ENCODE measurements at regions not wholly inside any gene's neighbourhood (a gene's known extent, or its start where the extent isn't known, plus 50 kb on each side); places are given as distances from the start of the nearest gene placed in this dataset.

DNA sequence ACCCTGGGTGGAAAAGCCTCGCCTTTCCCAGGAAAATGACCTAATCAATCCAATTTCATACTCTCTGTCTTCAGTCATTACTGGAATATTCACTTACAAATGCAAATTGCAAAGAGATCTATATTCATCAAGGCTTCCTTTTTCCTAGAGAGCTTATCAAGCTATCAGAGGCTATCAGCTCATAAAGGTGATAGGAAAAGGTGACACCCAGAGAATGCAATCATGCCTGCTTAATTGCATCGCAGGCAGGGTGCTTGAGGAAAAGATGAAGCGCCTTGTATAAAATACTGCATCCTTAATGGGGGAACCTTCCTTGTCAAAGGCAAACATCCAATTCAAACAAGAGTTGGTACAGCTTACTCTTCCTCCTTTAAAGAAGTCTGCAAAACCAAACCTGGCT is 59.7 kb downstream of the SHANK2 start:
- intact Hi-C loops (cut with DNase I) = no loop called here
- DNase-seq (ENCODE audit: extremely low spot score) = no peak
- WGBS = 85% methylated on average over 3 of the region's 3 CpGs
- H3K4me3 ChIP-seq = no peak overlapping the region
- no peaks in the 10 kb centered on the region for H3K27me3 ChIP-seq
- no peak for TF ChIP-seq POLR2AphosphoS5 (IDR thresholded peaks at IDR 0.05)
- no peak for TF ChIP-seq POLR2A (IDR thresholded peaks at IDR 0.05; ENCODE audit: low read depth)
- no peak for TF ChIP-seq EP300 (IDR thresholded peaks at IDR 0.05)
- TF ChIP-seq, protein P1, sequence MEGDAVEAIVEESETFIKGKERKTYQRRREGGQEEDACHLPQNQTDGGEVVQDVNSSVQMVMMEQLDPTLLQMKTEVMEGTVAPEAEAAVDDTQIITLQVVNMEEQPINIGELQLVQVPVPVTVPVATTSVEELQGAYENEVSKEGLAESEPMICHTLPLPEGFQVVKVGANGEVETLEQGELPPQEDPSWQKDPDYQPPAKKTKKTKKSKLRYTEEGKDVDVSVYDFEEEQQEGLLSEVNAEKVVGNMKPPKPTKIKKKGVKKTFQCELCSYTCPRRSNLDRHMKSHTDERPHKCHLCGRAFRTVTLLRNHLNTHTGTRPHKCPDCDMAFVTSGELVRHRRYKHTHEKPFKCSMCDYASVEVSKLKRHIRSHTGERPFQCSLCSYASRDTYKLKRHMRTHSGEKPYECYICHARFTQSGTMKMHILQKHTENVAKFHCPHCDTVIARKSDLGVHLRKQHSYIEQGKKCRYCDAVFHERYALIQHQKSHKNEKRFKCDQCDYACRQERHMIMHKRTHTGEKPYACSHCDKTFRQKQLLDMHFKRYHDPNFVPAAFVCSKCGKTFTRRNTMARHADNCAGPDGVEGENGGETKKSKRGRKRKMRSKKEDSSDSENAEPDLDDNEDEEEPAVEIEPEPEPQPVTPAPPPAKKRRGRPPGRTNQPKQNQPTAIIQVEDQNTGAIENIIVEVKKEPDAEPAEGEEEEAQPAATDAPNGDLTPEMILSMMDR (IDR thresholded peaks at IDR 0.05) = no peak
- H3K9me3 ChIP-seq = no peaks in the 10 kb centered on the region
- no peaks in the 10 kb centered on the region for H3K36me3 ChIP-seq
- no peak overlapping the region for H3K27ac ChIP-seq (replicated peaks in 1 of 4)
- no peaks in the 10 kb centered on the region for H3K4me1 ChIP-seq

DNA sequence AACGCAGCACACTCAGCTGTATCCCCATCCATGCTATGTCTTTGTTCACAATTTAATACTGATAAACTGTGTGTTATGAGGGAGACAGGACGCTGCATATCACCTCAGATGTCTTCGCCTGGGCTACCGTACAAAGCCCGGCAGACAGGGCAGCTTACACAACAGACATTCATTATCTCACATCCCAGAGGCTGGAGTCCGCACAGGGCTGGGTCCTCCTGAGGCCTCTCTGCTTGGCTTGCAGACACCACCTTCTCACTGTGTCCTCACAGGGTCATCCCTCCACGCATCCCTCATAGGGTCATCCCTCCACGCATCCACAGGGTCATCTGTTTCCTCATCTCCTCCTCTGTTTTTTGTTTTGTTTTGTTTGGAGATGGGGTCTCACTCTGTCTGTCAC is 61.2 kb downstream of the SHANK2 start:
- Histone ChIP-seq H3K4me1 (no peaks in the 10 kb centered on the region), H3K4me3 (no peak overlapping the region), H3K9me3 (no peaks in the 10 kb centered on the region), H3K36me3 (no peaks in the 10 kb centered on the region), H3K27ac (replicated peaks in 1 of 4) (no peak overlapping the region), H3K27me3 (no peaks in the 10 kb centered on the region)
- intact Hi-C loops (cut with DNase I) = no loop called here
- 87% methylated on average over 8 of the region's 8 CpGs for WGBS
- TF ChIP-seq POLR2A (IDR thresholded peaks at IDR 0.05; ENCODE audit: low read depth) (no peak), EP300 (IDR thresholded peaks at IDR 0.05) (no peak), POLR2AphosphoS5 (IDR thresholded peaks at IDR 0.05) (no peak)
- TF ChIP-seq, protein P1 (IDR thresholded peaks at IDR 0.05) = no peak
- no peak for DNase-seq (ENCODE audit: extremely low spot score)

DNA sequence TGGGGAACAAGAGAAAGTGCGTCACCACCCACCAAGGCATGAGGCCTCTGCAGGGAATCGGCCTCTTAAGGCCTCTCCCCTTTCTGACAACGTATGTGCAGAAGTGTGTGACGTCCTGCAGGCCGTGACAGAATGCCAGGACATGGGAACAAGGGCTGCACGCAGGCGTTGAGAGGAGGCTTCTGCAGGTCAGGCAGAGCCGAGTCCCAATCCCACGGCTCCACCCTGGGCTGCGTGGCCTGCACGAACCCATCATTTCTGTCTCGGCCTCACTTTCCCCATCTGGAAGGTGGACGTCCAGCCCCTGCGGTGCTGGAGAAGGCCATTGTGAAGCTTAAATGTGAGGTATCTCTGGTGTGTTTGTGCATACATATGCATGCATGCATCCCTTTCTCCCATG is 61.8 kb downstream of the SHANK2 start:
- no peak for TF ChIP-seq POLR2AphosphoS5 (IDR thresholded peaks at IDR 0.05)
- no peak for TF ChIP-seq EP300 (IDR thresholded peaks at IDR 0.05)
- TF ChIP-seq, protein P1 (IDR thresholded peaks at IDR 0.05) = no peak
- TF ChIP-seq POLR2A (IDR thresholded peaks at IDR 0.05; ENCODE audit: low read depth) = no peak
- Histone ChIP-seq H3K9me3 (no peaks in the 10 kb centered on the region), H3K27ac (replicated peaks in 1 of 4) (no peak overlapping the region), H3K36me3 (no peaks in the 10 kb centered on the region), H3K4me3 (no peak overlapping the region), H3K4me1 (no peaks in the 10 kb centered on the region), H3K27me3 (peaks cover 0 to 3% (median 0%) of the 10 kb centered on the region in 4 donors)
- 94% methylated on average over 14 of the region's 14 CpGs for WGBS
- DNase-seq (ENCODE audit: extremely low spot score) = no peak
- intact Hi-C loops (cut with DNase I) = no loop called here

DNA sequence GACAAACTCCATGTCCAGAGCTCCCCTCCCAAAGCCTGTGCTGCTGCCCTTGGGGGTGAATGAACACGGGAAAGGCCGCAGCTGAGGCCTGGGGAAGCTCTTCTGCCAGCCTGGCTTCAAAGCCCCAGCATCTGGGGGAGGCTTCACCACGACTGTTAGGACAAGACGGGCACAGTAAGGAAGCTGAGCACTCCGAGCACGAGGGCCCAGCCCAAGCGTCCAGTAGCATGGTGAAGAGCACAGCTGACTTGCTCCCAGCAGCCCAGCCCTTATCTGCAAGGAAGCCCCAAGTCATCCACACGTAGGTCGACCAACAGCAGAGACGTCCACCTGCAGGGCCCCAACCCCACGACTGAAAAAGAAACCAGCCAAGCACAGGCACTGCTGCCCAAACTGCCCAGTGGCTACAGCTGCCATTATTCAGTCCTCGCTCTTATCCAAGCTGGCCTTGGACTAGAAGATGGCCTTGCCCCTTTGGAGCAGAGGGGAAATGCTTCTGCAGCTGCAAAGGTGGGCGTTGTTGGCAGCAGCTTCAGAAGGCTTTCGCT is 62.5 kb downstream of the SHANK2 start:
- no peak for DNase-seq (ENCODE audit: extremely low spot score)
- Histone ChIP-seq H3K4me1 (no peaks in the 10 kb centered on the region), H3K9me3 (no peaks in the 10 kb centered on the region), H3K27ac (replicated peaks in 1 of 4) (no peak overlapping the region), H3K36me3 (no peaks in the 10 kb centered on the region), H3K27me3 (peaks cover 0 to 3% (median 0%) of the 10 kb centered on the region in 4 donors), H3K4me3 (no peak overlapping the region)
- TF ChIP-seq, protein P1 (IDR thresholded peaks at IDR 0.05) = no peak
- TF ChIP-seq POLR2A (IDR thresholded peaks at IDR 0.05; ENCODE audit: low read depth) (no peak), EP300 (IDR thresholded peaks at IDR 0.05) (no peak), POLR2AphosphoS5 (IDR thresholded peaks at IDR 0.05) (no peak)
- 85% methylated on average over 11 of the region's 14 CpGs for WGBS
- intact Hi-C loops (cut with DNase I) = no loop called here
